ENCODE measurements at regions not wholly inside any gene's neighbourhood (a gene's known extent, or its start where the extent isn't known, plus 50 kb on each side); places are given as distances from the start of the nearest gene placed in this dataset.

DNA sequence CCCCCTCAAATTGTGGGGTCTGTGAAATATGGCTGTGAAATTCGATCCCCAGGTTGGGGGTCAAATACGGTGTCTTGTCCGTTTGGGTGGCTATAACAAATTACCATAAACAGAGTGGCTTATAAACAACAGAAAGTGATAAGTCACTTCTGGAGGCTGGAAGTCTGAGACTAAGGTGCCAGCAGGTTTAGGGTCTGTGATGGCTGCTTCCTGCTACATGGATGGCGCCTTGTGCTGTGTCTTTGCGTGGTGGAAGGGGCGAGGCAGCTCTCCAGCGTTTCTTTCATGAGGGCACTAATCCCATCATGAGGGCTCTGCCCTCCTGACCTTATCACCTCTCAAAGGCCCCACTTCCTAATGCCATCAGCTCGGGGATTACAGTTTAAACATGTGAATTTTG, 120.0 kb downstream of the IRF8 start:
- Histone ChIP-seq H3K4me1 (no peaks in the 10 kb centered on the region), H3K9me3 (peaks cover 0 to 18% (median 12%) of the 10 kb centered on the region in 3 donors), H3K27ac (no peak overlapping the region), H3K4me3 (no peak overlapping the region), H3K36me3 (no peaks in the 10 kb centered on the region), H3K27me3 (peaks cover 0 to 53% of the 10 kb centered on the region in 2 donors)
- TF ChIP-seq, protein P1, sequence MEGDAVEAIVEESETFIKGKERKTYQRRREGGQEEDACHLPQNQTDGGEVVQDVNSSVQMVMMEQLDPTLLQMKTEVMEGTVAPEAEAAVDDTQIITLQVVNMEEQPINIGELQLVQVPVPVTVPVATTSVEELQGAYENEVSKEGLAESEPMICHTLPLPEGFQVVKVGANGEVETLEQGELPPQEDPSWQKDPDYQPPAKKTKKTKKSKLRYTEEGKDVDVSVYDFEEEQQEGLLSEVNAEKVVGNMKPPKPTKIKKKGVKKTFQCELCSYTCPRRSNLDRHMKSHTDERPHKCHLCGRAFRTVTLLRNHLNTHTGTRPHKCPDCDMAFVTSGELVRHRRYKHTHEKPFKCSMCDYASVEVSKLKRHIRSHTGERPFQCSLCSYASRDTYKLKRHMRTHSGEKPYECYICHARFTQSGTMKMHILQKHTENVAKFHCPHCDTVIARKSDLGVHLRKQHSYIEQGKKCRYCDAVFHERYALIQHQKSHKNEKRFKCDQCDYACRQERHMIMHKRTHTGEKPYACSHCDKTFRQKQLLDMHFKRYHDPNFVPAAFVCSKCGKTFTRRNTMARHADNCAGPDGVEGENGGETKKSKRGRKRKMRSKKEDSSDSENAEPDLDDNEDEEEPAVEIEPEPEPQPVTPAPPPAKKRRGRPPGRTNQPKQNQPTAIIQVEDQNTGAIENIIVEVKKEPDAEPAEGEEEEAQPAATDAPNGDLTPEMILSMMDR (IDR thresholded peaks at IDR 0.05): no peak
- peak in 1 of 2 donors; percentile 40 for DNase-seq
- intact Hi-C loops (cut with DNase I; ENCODE audit: low total_unique reads): no loop called here

DNA sequence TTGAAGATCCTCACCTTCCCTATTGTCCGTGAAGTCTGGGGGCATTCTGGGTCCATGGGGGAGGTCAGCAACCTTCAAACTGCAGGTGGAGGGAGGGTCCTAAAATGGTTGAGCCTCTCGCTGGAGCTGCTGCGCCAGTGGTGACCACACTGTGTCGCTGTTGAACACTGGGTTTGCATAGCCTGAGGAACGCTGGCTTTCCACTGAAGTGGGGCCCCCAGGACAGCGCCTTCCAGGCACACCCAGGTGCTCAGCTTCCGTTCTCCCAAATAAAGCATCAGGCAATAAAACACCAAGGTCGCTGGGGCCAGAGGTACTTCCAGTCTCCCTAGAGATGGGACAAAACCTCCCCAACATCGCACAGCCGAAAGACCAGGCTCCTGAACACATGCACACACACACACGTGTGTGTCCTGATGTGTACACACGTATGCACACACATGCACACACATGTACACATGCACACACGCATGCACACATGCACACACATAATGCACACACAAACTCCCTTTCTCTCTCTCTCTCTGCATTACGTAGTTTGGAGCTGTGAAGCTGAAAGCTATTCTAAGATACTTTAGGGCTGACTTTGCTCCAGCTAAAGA, 120.6 kb downstream of the IRF8 start:
- H3K9me3 ChIP-seq: peaks cover 0 to 24% (median 17%) of the 10 kb centered on the region in 3 donors
- no peak overlapping the region for H3K27ac ChIP-seq
- no peaks in the 10 kb centered on the region for H3K4me1 ChIP-seq
- H3K4me3 ChIP-seq: no peak overlapping the region
- TF ChIP-seq, protein P1 (IDR thresholded peaks at IDR 0.05): no peak
- peak in 1 of 2 donors; percentile 50 for DNase-seq
- intact Hi-C loops (cut with DNase I; ENCODE audit: low total_unique reads): no loop called here
- peaks cover 0 to 53% of the 10 kb centered on the region in 2 donors for H3K27me3 ChIP-seq
- H3K36me3 ChIP-seq: no peaks in the 10 kb centered on the region

DNA sequence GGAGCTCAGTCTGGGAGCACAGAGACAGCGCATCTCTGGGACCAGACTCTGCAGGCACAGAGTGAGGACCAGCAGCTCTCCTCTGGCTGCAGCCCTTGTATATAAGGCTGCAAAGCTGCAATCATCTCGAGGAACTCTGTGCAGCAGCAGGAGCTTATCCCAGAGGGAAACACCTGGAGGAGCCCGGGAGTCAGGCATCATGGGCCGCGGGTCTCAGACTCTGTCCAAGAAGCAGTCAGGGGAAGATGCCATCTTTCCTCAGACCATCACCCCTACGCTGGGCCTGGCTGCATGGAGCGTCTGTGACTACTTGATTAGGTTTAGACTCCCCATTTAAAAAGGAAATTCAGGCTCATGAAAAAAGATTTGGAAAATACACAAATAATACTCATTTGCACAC, 122.0 kb downstream of the IRF8 start:
- DNase-seq: peak in 1 of 2 donors; percentile 32
- H3K4me3 ChIP-seq: no peak overlapping the region
- H3K27ac ChIP-seq: no peak overlapping the region
- intact Hi-C loops (cut with DNase I; ENCODE audit: low total_unique reads): no loop called here
- peaks cover 0 to 61% of the 10 kb centered on the region in 2 donors for H3K27me3 ChIP-seq
- no peaks in the 10 kb centered on the region for H3K4me1 ChIP-seq
- peaks cover 0 to 37% (median 28%) of the 10 kb centered on the region in 3 donors for H3K9me3 ChIP-seq
- TF ChIP-seq, protein P1 (IDR thresholded peaks at IDR 0.05): no peak
- no peaks in the 10 kb centered on the region for H3K36me3 ChIP-seq

DNA sequence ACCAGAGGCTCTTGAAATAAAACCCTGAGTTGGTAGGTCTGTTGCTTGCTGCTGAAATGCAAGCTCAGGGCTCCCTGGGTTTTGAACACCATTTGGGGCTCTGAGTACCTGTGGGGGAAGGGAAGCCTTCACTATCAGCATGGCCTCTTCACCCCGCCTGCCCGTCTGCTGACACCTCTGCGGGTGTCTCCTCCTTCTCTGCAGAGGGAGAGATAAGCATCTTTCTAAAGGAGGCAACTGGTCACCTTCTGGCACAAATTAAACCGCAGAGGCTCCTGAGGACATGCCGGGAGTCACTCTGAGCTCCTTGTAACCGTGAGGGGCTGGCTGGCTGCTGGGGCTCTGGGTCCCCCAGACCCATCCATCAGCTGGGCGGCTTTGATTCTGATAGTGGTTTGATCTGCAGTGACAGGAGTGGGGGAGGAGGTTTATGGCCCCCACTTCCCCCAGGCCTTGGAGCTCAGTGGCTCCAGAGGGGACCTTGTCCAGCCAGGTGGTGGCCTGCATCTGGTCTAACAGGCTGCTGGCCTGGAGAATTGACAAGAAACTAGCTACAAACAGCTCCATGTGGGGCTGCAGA, 123.5 kb downstream of the IRF8 start:
- Histone ChIP-seq H3K27ac (no peak overlapping the region), H3K36me3 (no peaks in the 10 kb centered on the region), H3K4me3 (no peak overlapping the region), H3K4me1 (no peaks in the 10 kb centered on the region), H3K9me3 (peaks cover 0 to 37% (median 28%) of the 10 kb centered on the region in 3 donors), H3K27me3 (peaks cover 0 to 69% of the 10 kb centered on the region in 2 donors)
- TF ChIP-seq, protein P1 (IDR thresholded peaks at IDR 0.05): no peak
- peak in 1 of 2 donors; percentile 51 for DNase-seq
- intact Hi-C loops (cut with DNase I; ENCODE audit: low total_unique reads): no loop called here

DNA sequence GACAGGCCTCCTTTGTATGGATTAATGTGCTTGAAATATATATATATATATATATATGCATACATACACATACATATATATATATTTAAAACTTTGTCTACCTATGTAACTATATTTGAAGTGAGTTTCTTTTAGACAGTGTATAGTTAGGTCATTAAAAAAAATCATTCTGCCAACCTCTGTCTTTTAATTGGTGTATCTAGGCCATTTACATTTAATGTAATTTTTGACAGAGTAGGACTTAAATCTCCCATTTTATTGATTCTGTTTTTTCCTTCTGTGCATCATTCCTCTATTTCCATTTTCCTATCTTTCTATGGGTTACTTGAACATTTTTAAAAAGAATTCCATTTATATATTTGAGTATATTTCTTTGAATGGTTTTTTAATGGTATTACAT, 125.2 kb downstream of the IRF8 start:
- Histone ChIP-seq H3K4me3 (no peak overlapping the region), H3K27ac (no peak overlapping the region), H3K4me1 (no peaks in the 10 kb centered on the region), H3K9me3 (peaks cover 0 to 35% (median 28%) of the 10 kb centered on the region in 3 donors), H3K27me3 (peaks cover 0 to 65% of the 10 kb centered on the region in 2 donors), H3K36me3 (no peaks in the 10 kb centered on the region)
- intact Hi-C loops (cut with DNase I; ENCODE audit: low total_unique reads): no loop called here
- no peak for DNase-seq
- TF ChIP-seq, protein P1 (IDR thresholded peaks at IDR 0.05): no peak
